IMR-90 (cell line): ENCODE measurements at regions not wholly inside any gene's neighbourhood (a gene's known extent, or its start where the extent isn't known, plus 50 kb on each side); places are given as distances from the start of the nearest gene placed in this dataset.

ENCODE experiments used
- ATAC-seq: fragments of 200-7000 bp; cut with Tn5 transposase; 2 replicates; pipeline ENCODE4 v1.9.1; 2020; ENCODE audit warnings: low read depth, mild to moderate bottlenecking, moderate library complexity
- BruUV-seq: library from RNA; stranded (reverse); fragments of 400-500 nt; replicated peaks from 2 replicates; lab custom pipeline; 2021; lab: Mats Ljungman, UMichigan
- CTCF ChIA-PET: fragments of 300-600 bp; formaldehyde crosslinking; extraction: SDS; loops from one replicate; lab custom pipeline; 2021; ENCODE audit warnings: antibody characterized with exemption; lab: Yijun Ruan, JAX
- POLR2A ChIA-PET: fragments of 300-600 bp; sonication (Branson Sonifier 250); formaldehyde crosslinking; loops from one replicate; lab custom pipeline; 2022; ENCODE audit warnings: antibody characterized with exemption; ENCODE audit not compliant: unreplicated experiment; lab: Charles Lee
- DNase-seq: peaks from one replicate; pipeline ENCODE4 v3.0.0; 2013
- H2AFZ ChIP-seq: replicated peaks from 2 replicates; pipeline ENCODE3; 2013; ENCODE audit warnings: low read length, mild to moderate bottlenecking; ENCODE audit not compliant: poor library complexity
- H2AK5ac ChIP-seq: 2 replicates; pipeline ENCODE4 v1.6.1; 2013; ENCODE audit warnings: low read depth, low read length, inconsistent platforms
- H2AK9ac ChIP-seq: replicated peaks from 2 replicates; pipeline ENCODE3; 2013; ENCODE audit warnings: mild to moderate bottlenecking, low read depth, low read length, moderate library complexity; ENCODE audit not compliant: poor library complexity
- H2BK120ac ChIP-seq: 2 replicates; pipeline ENCODE4 v1.6.1; 2013; ENCODE audit warnings: low read depth, low read length, inconsistent platforms
- H2BK15ac ChIP-seq: 3 replicates; pipeline ENCODE4 v1.6.1; 2013; ENCODE audit warnings: low read depth, low read length, inconsistent platforms
- H2BK20ac ChIP-seq: 2 replicates; pipeline ENCODE4 v1.6.1; 2013; ENCODE audit warnings: low read depth, mild to moderate bottlenecking, inconsistent platforms, low read length, moderate library complexity
- H2BK5ac ChIP-seq: 2 replicates; pipeline ENCODE4 v1.6.1; 2013; ENCODE audit warnings: mild to moderate bottlenecking, low read depth, low read length, inconsistent platforms; ENCODE audit not compliant: poor library complexity, severe bottlenecking
- H3K14ac ChIP-seq: replicated peaks from 2 replicates; pipeline ENCODE4 v1.6.1; 2013; ENCODE audit warnings: low read depth, low read length, inconsistent platforms
- H3K18ac ChIP-seq: 2 replicates; pipeline ENCODE4 v1.6.1; 2013; ENCODE audit warnings: low read depth, low read length, control low read depth
- H3K23ac ChIP-seq: 2 replicates; pipeline ENCODE4 v1.6.1; 2013; ENCODE audit warnings: low read depth, low read length, inconsistent platforms
- H3K27ac ChIP-seq: 2 replicates; pipeline ENCODE4 v1.5.1; 2013; ENCODE audit warnings: mild to moderate bottlenecking, control low read depth, low read length; ENCODE audit not compliant: insufficient read depth
- H3K27me3 ChIP-seq: 2 replicates; pipeline ENCODE4 v1.6.1; 2013; ENCODE audit warnings: low read length; ENCODE audit not compliant: control insufficient read depth, insufficient read depth
- H3K36me3 ChIP-seq: 2 replicates; pipeline ENCODE4 v1.6.1; 2013; ENCODE audit warnings: low read length, mixed read lengths; ENCODE audit not compliant: control insufficient read depth, insufficient read depth
- H3K4ac ChIP-seq: 2 replicates; pipeline ENCODE4 v1.6.1; 2013; ENCODE audit warnings: low read depth, low read length, inconsistent platforms
- H3K4me1 ChIP-seq: 2 replicates; pipeline ENCODE4 v1.6.1; 2013; ENCODE audit warnings: low read length, mixed read lengths; ENCODE audit not compliant: control insufficient read depth, insufficient read depth
- H3K4me2 ChIP-seq: 2 replicates; pipeline ENCODE4 v1.6.1; 2013; ENCODE audit warnings: low read depth, mild to moderate bottlenecking, control low read depth, low read length, moderate library complexity
- H3K4me3 ChIP-seq: 2 replicates; pipeline ENCODE4 v1.5.1; 2013; ENCODE audit warnings: low read depth, mild to moderate bottlenecking, control low read depth, low read length, moderate library complexity; ENCODE audit not compliant: insufficient read depth
- H3K56ac ChIP-seq: 2 replicates; pipeline ENCODE4 v1.6.1; 2013; ENCODE audit warnings: low read length, inconsistent platforms; ENCODE audit not compliant: insufficient read depth; ENCODE audit errors: extremely low read depth
- H3K79me1 ChIP-seq, 2 experiments: 2 replicates each; pipeline ENCODE4 v1.6.1; 2013; ENCODE audit warnings: low read length in 2 of 2, inconsistent platforms in 1 of 2, low read depth in 1 of 2
- H3K9ac ChIP-seq: 2 replicates; pipeline ENCODE4 v1.6.1; 2013; ENCODE audit warnings: low read depth, low read length, control low read depth
- H3K9me1 ChIP-seq: 2 replicates; pipeline ENCODE4 v1.6.1; 2013; ENCODE audit warnings: low read length, inconsistent platforms; ENCODE audit not compliant: insufficient read depth
- H3K9me3 ChIP-seq: 2 replicates; pipeline ENCODE4 v1.6.1; 2013; ENCODE audit warnings: low read length; ENCODE audit not compliant: control insufficient read depth, insufficient read depth
- H4K20me1 ChIP-seq: 2 replicates; pipeline ENCODE4 v1.6.1; 2013; ENCODE audit warnings: low read length, inconsistent platforms; ENCODE audit not compliant: insufficient read depth
- H4K5ac ChIP-seq: 2 replicates; pipeline ENCODE4 v1.6.1; 2013; ENCODE audit warnings: mild to moderate bottlenecking, low read depth, low read length, control low read depth
- H4K8ac ChIP-seq, 2 experiments: 2 replicates each; pipeline ENCODE4 v1.6.1; 2013; ENCODE audit warnings: low read depth in 2 of 2, low read length in 2 of 2, control low read depth in 1 of 2, inconsistent platforms in 1 of 2
- H4K91ac ChIP-seq: 2 replicates; pipeline ENCODE4 v1.6.1; 2013; ENCODE audit warnings: low read depth, low read length, inconsistent platforms; ENCODE audit not compliant: insufficient read depth
- MXI1 ChIP-seq: IDR thresholded peaks from 2 replicates; pipeline ENCODE4 v1.6.1; 2012; ENCODE audit warnings: low read depth, mild to moderate bottlenecking, low read length, moderate library complexity, borderline replicate concordance
- RCOR1 ChIP-seq: IDR thresholded peaks from 2 replicates; pipeline ENCODE4 v1.6.1; 2012; ENCODE audit warnings: mild to moderate bottlenecking, low read length, improper control_type of control experiment; ENCODE audit not compliant: insufficient replicate concordance
- WGBS, 2 experiments: methylation state at CpG; one replicate each; pipeline versions ENCODE4 v1.1.5 to v1.1.7; 2013; ENCODE audit warnings: missing lambda C conversion rate in 2 of 2; ENCODE audit not compliant: insufficient read length in 1 of 2; ENCODE audit errors: extremely low coverage in 2 of 2; 5-methylcytosine and 5-hydroxymethylcytosine counted together
- dilution Hi-C: fragments of 300-500 bp; cut with HindIII; formaldehyde crosslinking; loops from one replicate; pipeline ENCODE4 v1.14.3; 2018; ENCODE audit warnings: low sequenced_read_pairs; ENCODE audit not compliant: unreplicated experiment
- in situ Hi-C: fragments of 300-500 bp; cut with MboI; formaldehyde crosslinking; loops from 3 replicates; pipeline ENCODE4 v1.14.3; 2019; ENCODE audit warnings: low sequenced_read_pairs, inconsistent platforms, mixed read lengths
- intact Hi-C: fragments of 100-400 bp; cut with micrococcal nuclease; formaldehyde crosslinking; loops from 2 replicates; pipeline ENCODE4 v1.10.0; 2022

DNA sequence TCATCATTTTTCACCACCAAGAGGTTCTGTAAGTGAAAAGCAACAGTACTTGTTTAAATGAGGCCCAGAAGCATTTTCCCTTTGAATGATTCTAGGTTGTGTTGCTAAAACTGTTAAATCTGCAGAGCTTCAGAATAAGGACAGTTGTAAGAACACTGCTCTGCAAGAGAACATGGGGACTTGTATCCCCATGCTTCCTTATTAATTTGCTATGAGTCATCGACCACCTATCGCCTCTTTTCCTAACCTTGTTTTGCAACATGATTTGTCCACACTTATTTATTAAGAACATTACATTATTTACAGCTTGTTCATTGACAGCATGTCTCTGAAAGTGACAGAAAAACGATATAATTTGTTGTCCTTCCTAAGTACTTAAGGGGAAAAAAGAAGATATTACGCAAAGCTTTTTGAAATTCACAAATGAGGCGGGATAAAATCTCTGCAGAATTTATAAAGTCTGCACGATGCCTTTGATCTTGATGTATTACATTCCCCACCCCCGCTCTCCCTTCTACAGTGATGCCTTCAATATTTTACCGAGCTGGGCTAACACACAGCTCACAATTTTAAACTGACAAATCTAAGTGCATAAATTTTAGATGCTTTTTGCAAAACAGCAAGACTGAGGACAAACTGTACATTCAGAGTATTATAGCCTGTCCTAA is 220.0 kb upstream of the SPTLC3 start:
- no peaks in the 10 kb centered on the region for H3K9me1 ChIP-seq
- no peaks in the 10 kb centered on the region for H3K4me1 ChIP-seq
- no peak overlapping the region for H2AK5ac ChIP-seq
- H3K9ac ChIP-seq: no peak overlapping the region
- no peak overlapping the region for H4K91ac ChIP-seq
- H3K36me3 ChIP-seq: no peaks in the 10 kb centered on the region
- no peak overlapping the region for H4K8ac ChIP-seq
- no TSS peak for BruUV-seq
- no peaks in the 10 kb centered on the region for H4K20me1 ChIP-seq
- H2BK5ac ChIP-seq: no peak overlapping the region
- in situ Hi-C loops (no loop called here), dilution Hi-C loops (no loop called here), intact Hi-C loops (no loop called here)
- H4K5ac ChIP-seq: no peak overlapping the region
- ChIA-PET POLR2A (no interaction called here), CTCF (no interaction called here)
- peaks cover 6% of the 10 kb centered on the region for H3K9me3 ChIP-seq
- DNase-seq (no peak), ATAC-seq (no peak)
- H2BK20ac ChIP-seq: no peak overlapping the region
- TF ChIP-seq RCOR1: no peak
- TF ChIP-seq MXI1: no peak
- H3K23ac ChIP-seq: no peak overlapping the region
- H3K4ac ChIP-seq: no peak overlapping the region
- H3K27me3 ChIP-seq: no peaks in the 10 kb centered on the region
- no peak overlapping the region for H3K18ac ChIP-seq
- no peak overlapping the region for H2AK9ac ChIP-seq
- no peak overlapping the region for H2BK120ac ChIP-seq
- no peak overlapping the region for H3K14ac ChIP-seq
- WGBS, 2 experiments: 20% methylated on average over 1 of the region's 8 CpGs; no CpG with 5 or more reads in 1 of the 2 experiments
- H2BK15ac ChIP-seq: no peak overlapping the region
- no peak overlapping the region for H2AFZ ChIP-seq
- no peak overlapping the region for H3K27ac ChIP-seq
- H3K4me3 ChIP-seq: no peak overlapping the region
- no peaks in the 10 kb centered on the region for H3K79me1 ChIP-seq
- H3K56ac ChIP-seq: no peak overlapping the region
- H3K4me2 ChIP-seq: no peak overlapping the region
